ENCODE measurements at regions not wholly inside any gene's neighbourhood (a gene's known extent, or its start where the extent isn't known, plus 50 kb on each side); places are given as distances from the start of the nearest gene placed in this dataset.

DNA sequence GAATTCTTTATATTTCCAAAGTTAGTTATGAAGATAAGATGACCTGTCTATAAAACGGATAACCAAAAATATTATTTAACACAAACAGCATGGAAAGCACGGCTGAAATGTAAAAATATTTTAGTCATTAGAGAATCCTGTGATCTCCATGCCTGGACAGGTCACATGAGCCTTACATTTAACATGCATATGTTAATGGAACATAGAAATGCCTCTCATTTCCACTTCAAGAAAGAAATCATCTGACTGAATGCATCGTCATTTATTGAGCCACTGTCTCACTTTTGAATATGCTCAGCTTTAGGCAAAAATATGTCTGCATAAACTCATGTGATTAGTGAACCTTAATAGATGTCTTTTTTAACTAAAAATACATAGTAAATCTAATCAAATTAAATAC is 115.5 kb upstream of the COL24A1 start:
- H3K36me3 ChIP-seq (replicated peaks in 1 of 2), result no peaks in the 10 kb centered on the region
- H3K27ac ChIP-seq, result no peak overlapping the region
- TF ChIP-seq POLR2A (IDR thresholded peaks at IDR 0.05), result no peak
- TF ChIP-seq, protein P1, sequence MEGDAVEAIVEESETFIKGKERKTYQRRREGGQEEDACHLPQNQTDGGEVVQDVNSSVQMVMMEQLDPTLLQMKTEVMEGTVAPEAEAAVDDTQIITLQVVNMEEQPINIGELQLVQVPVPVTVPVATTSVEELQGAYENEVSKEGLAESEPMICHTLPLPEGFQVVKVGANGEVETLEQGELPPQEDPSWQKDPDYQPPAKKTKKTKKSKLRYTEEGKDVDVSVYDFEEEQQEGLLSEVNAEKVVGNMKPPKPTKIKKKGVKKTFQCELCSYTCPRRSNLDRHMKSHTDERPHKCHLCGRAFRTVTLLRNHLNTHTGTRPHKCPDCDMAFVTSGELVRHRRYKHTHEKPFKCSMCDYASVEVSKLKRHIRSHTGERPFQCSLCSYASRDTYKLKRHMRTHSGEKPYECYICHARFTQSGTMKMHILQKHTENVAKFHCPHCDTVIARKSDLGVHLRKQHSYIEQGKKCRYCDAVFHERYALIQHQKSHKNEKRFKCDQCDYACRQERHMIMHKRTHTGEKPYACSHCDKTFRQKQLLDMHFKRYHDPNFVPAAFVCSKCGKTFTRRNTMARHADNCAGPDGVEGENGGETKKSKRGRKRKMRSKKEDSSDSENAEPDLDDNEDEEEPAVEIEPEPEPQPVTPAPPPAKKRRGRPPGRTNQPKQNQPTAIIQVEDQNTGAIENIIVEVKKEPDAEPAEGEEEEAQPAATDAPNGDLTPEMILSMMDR (IDR thresholded peaks at IDR 0.05), result no peak
- no peaks in the 10 kb centered on the region for H3K27me3 ChIP-seq
- H3K9me3 ChIP-seq (replicated peaks in 1 of 3), result no peaks in the 10 kb centered on the region
- H3K4me3 ChIP-seq, result no peak overlapping the region
- no peaks in the 10 kb centered on the region for H3K4me1 ChIP-seq (replicated peaks in 1 of 2)
- no peak for DNase-seq
- 80 to 84% (median 81%) methylated on average over 3 of the region's 3 CpGs for WGBS, 4 donors
- intact Hi-C loops (cut with DNase I), result no loop called here

DNA sequence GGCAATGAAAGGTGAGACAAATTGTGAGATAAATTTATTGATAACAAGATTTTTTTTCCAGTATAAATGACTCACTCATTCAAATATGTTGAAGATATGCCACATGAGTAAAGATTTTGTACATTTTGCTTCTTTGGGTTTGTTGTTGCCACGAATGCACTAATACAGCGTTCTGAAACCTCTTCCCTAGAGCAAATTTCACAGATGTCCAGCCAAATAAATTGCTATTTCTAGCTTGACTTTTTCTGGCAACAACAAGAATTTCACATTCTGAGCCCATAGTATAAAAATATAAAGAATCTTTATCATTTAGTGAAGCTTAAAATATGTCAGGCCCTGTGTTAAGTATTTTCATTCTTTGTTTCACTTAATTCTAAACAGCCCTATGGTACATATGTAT is 114.5 kb upstream of the COL24A1 start:
- H3K9me3 ChIP-seq (replicated peaks in 1 of 3), result no peaks in the 10 kb centered on the region
- DNase-seq, result no peak
- TF ChIP-seq, protein P1 (IDR thresholded peaks at IDR 0.05), result no peak
- no peak for TF ChIP-seq POLR2A (IDR thresholded peaks at IDR 0.05)
- H3K27ac ChIP-seq, result no peak overlapping the region
- intact Hi-C loops (cut with DNase I), result no loop called here
- H3K36me3 ChIP-seq (replicated peaks in 1 of 2), result no peaks in the 10 kb centered on the region
- H3K27me3 ChIP-seq, result no peaks in the 10 kb centered on the region
- no peak overlapping the region for H3K4me3 ChIP-seq
- no peaks in the 10 kb centered on the region for H3K4me1 ChIP-seq (replicated peaks in 1 of 2)
- 42 to 81% (median 50%) methylated on average over 2 of the region's 2 CpGs for WGBS, 4 donors

DNA sequence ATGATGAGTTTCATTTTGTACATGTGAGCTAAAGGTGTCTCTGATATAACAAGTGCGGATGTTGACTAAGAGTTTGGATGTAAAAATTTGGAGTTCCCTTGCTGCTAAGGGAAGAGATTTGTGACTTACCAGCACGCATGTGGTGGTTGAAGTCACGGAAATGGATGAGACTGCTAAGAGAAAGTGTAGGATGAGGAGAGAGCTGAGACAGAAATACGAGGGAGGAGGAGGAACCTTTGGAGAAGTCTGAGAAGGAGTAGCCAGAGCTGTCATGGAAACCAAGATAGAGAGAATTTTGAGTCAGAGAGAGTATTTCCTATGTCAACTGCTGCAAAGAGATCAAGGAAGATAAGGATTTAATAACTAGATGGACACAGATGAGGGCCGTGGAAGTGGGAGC is 106.5 kb upstream of the COL24A1 start:
- Histone ChIP-seq H3K4me3 (no peak overlapping the region), H3K36me3 (replicated peaks in 1 of 2) (no peaks in the 10 kb centered on the region), H3K9me3 (replicated peaks in 1 of 3) (no peaks in the 10 kb centered on the region), H3K27ac (no peak overlapping the region), H3K4me1 (replicated peaks in 1 of 2) (no peaks in the 10 kb centered on the region), H3K27me3 (no peaks in the 10 kb centered on the region)
- TF ChIP-seq, protein P1 (IDR thresholded peaks at IDR 0.05), result no peak
- TF ChIP-seq POLR2A (IDR thresholded peaks at IDR 0.05), result no peak
- DNase-seq, result no peak
- intact Hi-C loops (cut with DNase I), result no loop called here
- 71 to 82% (median 74%) methylated on average over 5 of the region's 5 CpGs for WGBS, 4 donors

DNA sequence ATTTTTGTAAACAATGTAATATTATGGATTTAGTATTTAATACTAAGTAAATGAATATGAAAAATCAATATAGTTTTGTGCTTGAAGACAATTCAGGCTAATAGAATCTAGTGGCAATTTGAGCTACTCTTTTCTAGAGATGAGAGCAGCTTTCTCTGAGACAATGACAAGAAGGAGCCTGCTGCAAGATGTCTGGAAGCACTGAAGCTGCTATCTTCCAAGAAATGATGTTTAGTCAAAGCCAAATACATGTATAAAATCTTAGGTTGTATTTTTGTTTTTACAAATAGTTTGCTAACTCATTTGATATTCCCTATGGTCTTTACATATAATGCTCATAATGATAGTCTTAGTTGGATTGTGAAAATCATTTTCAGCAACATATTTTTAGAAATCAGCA is 103.9 kb upstream of the COL24A1 start:
- TF ChIP-seq, protein P1 (IDR thresholded peaks at IDR 0.05), result no peak
- no peak for TF ChIP-seq POLR2A (IDR thresholded peaks at IDR 0.05)

More for the DNA sequence above, 103.9 kb upstream of the COL24A1 start:
- Histone ChIP-seq H3K36me3 (replicated peaks in 1 of 2) (no peaks in the 10 kb centered on the region), H3K4me1 (replicated peaks in 1 of 2) (no peaks in the 10 kb centered on the region), H3K9me3 (replicated peaks in 1 of 3) (no peaks in the 10 kb centered on the region), H3K27me3 (no peaks in the 10 kb centered on the region), H3K27ac (no peak overlapping the region), H3K4me3 (no peak overlapping the region)
- DNase-seq, result no peak
- intact Hi-C loops (cut with DNase I), result no loop called here

All from adrenal gland (tissue), 9 donors.